Activated naive CD4-positive, alpha-beta T cell treated with Interleukin-2 at 50 U/mL for 16 hours (primary cell): ENCODE measurements at regions not wholly inside any gene's neighbourhood (a gene's known extent, or its start where the extent isn't known, plus 50 kb on each side); places are given as distances from the start of the nearest gene placed in this dataset.

Source experiments
- DNase-seq: peaks from one replicate; pipeline ENCODE4 v3.0.0-alpha.2; 2020

GRCh38 chr6:56765494-56765893 is 122.8 kb upstream of the DST start:
- DNase-seq = no peak

- DNase-seq = no peak
Measured at GRCh38 chr6:56764081-56764566, 121.4 kb upstream of the DST start.

GRCh38 chr6:56761651-56762050 is 119.0 kb upstream of the DST start:
- DNase-seq = no peak

- DNase-seq = no peak
Measured at GRCh38 chr6:56760842-56761241, 118.2 kb upstream of the DST start.

- DNase-seq = no peak
Measured at GRCh38 chr6:56759521-56759920, 116.8 kb upstream of the DST start.

GRCh38 chr6:56758553-56758952 is 115.9 kb upstream of the DST start:
- no peak for DNase-seq

- DNase-seq = no peak
Measured at GRCh38 chr6:56758120-56758519, 115.4 kb upstream of the DST start.

- DNase-seq = no peak
Measured at GRCh38 chr6:56757588-56757984, 114.9 kb upstream of the DST start.

- DNase-seq = no peak
Measured at GRCh38 chr6:56756791-56757587, 114.3 kb upstream of the DST start.

- DNase-seq = no peak
Measured at GRCh38 chr6:56756219-56756789, 113.6 kb upstream of the DST start.

GRCh38 chr6:56755040-56755439 is 112.4 kb upstream of the DST start:
- DNase-seq = no peak

GRCh38 chr6:56753811-56754210 is 111.1 kb upstream of the DST start:
- DNase-seq = no peak

- DNase-seq = no peak
Measured at GRCh38 chr6:56752534-56752933, 109.8 kb upstream of the DST start.

- DNase-seq = no peak
Measured at GRCh38 chr6:56752009-56752408, 109.3 kb upstream of the DST start.

GRCh38 chr6:56751604-56752003 is 108.9 kb upstream of the DST start:
- no peak for DNase-seq

GRCh38 chr6:56750686-56751085 is 108.0 kb upstream of the DST start:
- DNase-seq = no peak

- no peak for DNase-seq
Measured at GRCh38 chr6:56749632-56750151, 107.0 kb upstream of the DST start.

- no peak for DNase-seq
Measured at GRCh38 chr6:56746767-56747504, 104.2 kb upstream of the DST start.

- no peak for DNase-seq
Measured at GRCh38 chr6:56745971-56746370, 103.3 kb upstream of the DST start.

GRCh38 chr6:56745081-56745480 is 102.4 kb upstream of the DST start:
- DNase-seq = no peak

- DNase-seq = no peak
Measured at GRCh38 chr6:56744528-56744927, 101.8 kb upstream of the DST start.

- no peak for DNase-seq
Measured at GRCh38 chr6:56742122-56742791, 99.6 kb upstream of the DST start.

GRCh38 chr6:56741472-56741871 is 98.8 kb upstream of the DST start:
- DNase-seq = no peak
